T-helper 1 cell treated with Interleukin-12 subunit alpha and Interleukin-12 subunit beta and Interleukin-4 antibody, amounts not matched to agents 30 μg/mL and 1 μg/mL, for 36 hours (primary cell): ENCODE measurements at regions not wholly inside any gene's neighbourhood (a gene's known extent, or its start where the extent isn't known, plus 50 kb on each side); places are given as distances from the start of the nearest gene placed in this dataset.
A peak's percentile ranks its signal among the peaks of the same experiment; 100 is the strongest.
"Not testable (repeated sequence)": the region's sequence is repeated elsewhere in the genome, so short reads cannot be mapped to it uniquely, and the experiment has no call there.

Experiments used
- H3K27ac Mint-ChIP-seq: one replicate; pipeline ENCODE4 v1.8.0; 2021; ENCODE audit warnings: mild to moderate bottlenecking, mixed read lengths
- H3K27me3 Mint-ChIP-seq: one replicate; pipeline ENCODE4 v1.8.0; 2021; ENCODE audit warnings: low read depth, mixed read lengths
- H3K36me3 Mint-ChIP-seq: one replicate; pipeline ENCODE4 v1.8.0; 2021; ENCODE audit warnings: low read depth, mixed read lengths
- H3K4me1 Mint-ChIP-seq: one replicate; pipeline ENCODE4 v1.8.0; 2021; ENCODE audit warnings: low read depth, mixed read lengths
- H3K4me3 Mint-ChIP-seq: one replicate; pipeline ENCODE4 v1.8.0; 2021; ENCODE audit warnings: mild to moderate bottlenecking, moderate library complexity, mixed read lengths
- H3K9me3 Mint-ChIP-seq: one replicate; pipeline ENCODE4 v1.8.0; 2021; ENCODE audit warnings: mixed read lengths

- no peaks in the 10 kb centered on the region for H3K9me3 Mint-ChIP-seq
- no peak overlapping the region for H3K27ac Mint-ChIP-seq
- H3K4me3 Mint-ChIP-seq = no peak overlapping the region
- H3K27me3 Mint-ChIP-seq = peaks cover 4% of the 10 kb centered on the region
- H3K4me1 Mint-ChIP-seq = no peaks in the 10 kb centered on the region
- H3K36me3 Mint-ChIP-seq = no peaks in the 10 kb centered on the region
Measured at GRCh38 chr17:33696102-33696501, 403.0 kb upstream of the ASIC2 start.

GRCh38 chr17:33697557-33697956 is 404.5 kb upstream of the ASIC2 start:
- Mint-ChIP-seq H3K27ac (no peak overlapping the region), H3K36me3 (no peaks in the 10 kb centered on the region)

GRCh38 chr17:33701910-33702309 is 408.8 kb upstream of the ASIC2 start:
- Mint-ChIP-seq H3K4me1 (no peaks in the 10 kb centered on the region), H3K4me3 (no peak overlapping the region), H3K27me3 (peaks cover 4% of the 10 kb centered on the region), H3K27ac (no peak overlapping the region), H3K36me3 (no peaks in the 10 kb centered on the region), H3K9me3 (no peaks in the 10 kb centered on the region)

More at GRCh38 chr17:33697557-33697956, 404.5 kb upstream of the ASIC2 start:
- H3K9me3 Mint-ChIP-seq = no peaks in the 10 kb centered on the region
- peaks cover 4% of the 10 kb centered on the region for H3K27me3 Mint-ChIP-seq
- H3K4me1 Mint-ChIP-seq = no peaks in the 10 kb centered on the region
- no peak overlapping the region for H3K4me3 Mint-ChIP-seq

- Mint-ChIP-seq H3K36me3 (no peaks in the 10 kb centered on the region), H3K27ac (no peak overlapping the region), H3K4me1 (no peaks in the 10 kb centered on the region), H3K9me3 (no peaks in the 10 kb centered on the region), H3K27me3 (peaks cover 9% of the 10 kb centered on the region), H3K4me3 (no peak overlapping the region)
Measured at GRCh38 chr17:33704856-33705255, 411.8 kb upstream of the ASIC2 start.

- Mint-ChIP-seq H3K36me3 (no peaks in the 10 kb centered on the region), H3K9me3 (no peaks in the 10 kb centered on the region), H3K27me3 (peaks cover 9% of the 10 kb centered on the region), H3K27ac (no peak overlapping the region), H3K4me3 (no peak overlapping the region), H3K4me1 (no peaks in the 10 kb centered on the region)
Measured at GRCh38 chr17:33709881-33710280, 416.8 kb upstream of the ASIC2 start.

GRCh38 chr17:33712120-33712519 is 419.0 kb upstream of the ASIC2 start:
- Mint-ChIP-seq H3K4me1 (no peaks in the 10 kb centered on the region), H3K27me3 (peaks cover 9% of the 10 kb centered on the region), H3K27ac (no peak overlapping the region), H3K4me3 (no peak overlapping the region), H3K9me3 (no peaks in the 10 kb centered on the region), H3K36me3 (no peaks in the 10 kb centered on the region)

GRCh38 chr17:33716957-33717356 is 423.9 kb upstream of the ASIC2 start:
- Mint-ChIP-seq H3K4me1 (no peaks in the 10 kb centered on the region), H3K27ac (no peak overlapping the region), H3K4me3 (no peak overlapping the region), H3K9me3 (no peaks in the 10 kb centered on the region), H3K27me3 (no peaks in the 10 kb centered on the region), H3K36me3 (no peaks in the 10 kb centered on the region)

- not testable (repeated sequence) for H3K27me3 Mint-ChIP-seq, H3K27ac Mint-ChIP-seq, H3K9me3 Mint-ChIP-seq, H3K36me3 Mint-ChIP-seq, H3K4me3 Mint-ChIP-seq, H3K4me1 Mint-ChIP-seq
Measured at GRCh38 chr17:33723736-33724135, 430.6 kb upstream of the ASIC2 start.

- Mint-ChIP-seq H3K9me3 (no peaks in the 10 kb centered on the region), H3K27me3 (no peaks in the 10 kb centered on the region), H3K36me3 (no peaks in the 10 kb centered on the region), H3K4me1 (no peaks in the 10 kb centered on the region), H3K27ac (no peak overlapping the region), H3K4me3 (no peak overlapping the region)
Measured at GRCh38 chr17:33725675-33726271, 432.7 kb upstream of the ASIC2 start.

- Mint-ChIP-seq H3K4me3 (no peak overlapping the region), H3K36me3 (no peaks in the 10 kb centered on the region), H3K27ac (no peak overlapping the region), H3K9me3 (no peaks in the 10 kb centered on the region), H3K27me3 (no peaks in the 10 kb centered on the region), H3K4me1 (no peaks in the 10 kb centered on the region)
Measured at GRCh38 chr17:33730131-33730530, 437.0 kb upstream of the ASIC2 start.

GRCh38 chr17:33732116-33732515 is 439.0 kb upstream of the ASIC2 start:
- Mint-ChIP-seq H3K9me3 (no peaks in the 10 kb centered on the region), H3K27me3 (no peaks in the 10 kb centered on the region), H3K27ac (no peak overlapping the region), H3K4me1 (no peaks in the 10 kb centered on the region), H3K4me3 (no peak overlapping the region), H3K36me3 (no peaks in the 10 kb centered on the region)

- H3K27ac Mint-ChIP-seq = no peak overlapping the region
- no peaks in the 10 kb centered on the region for H3K4me1 Mint-ChIP-seq
- no peak overlapping the region for H3K4me3 Mint-ChIP-seq
- peaks cover 6% of the 10 kb centered on the region for H3K27me3 Mint-ChIP-seq
- H3K9me3 Mint-ChIP-seq = no peaks in the 10 kb centered on the region
- H3K36me3 Mint-ChIP-seq = no peaks in the 10 kb centered on the region
Measured at GRCh38 chr17:33739714-33740113, 446.6 kb upstream of the ASIC2 start.

GRCh38 chr17:33745047-33745760 is 452.1 kb upstream of the ASIC2 start:
- no peaks in the 10 kb centered on the region for H3K9me3 Mint-ChIP-seq
- no peaks in the 10 kb centered on the region for H3K4me1 Mint-ChIP-seq
- no peak overlapping the region for H3K4me3 Mint-ChIP-seq
- peaks cover 11% of the 10 kb centered on the region for H3K27me3 Mint-ChIP-seq
- H3K36me3 Mint-ChIP-seq = no peaks in the 10 kb centered on the region
- H3K27ac Mint-ChIP-seq = no peak overlapping the region

GRCh38 chr17:33749171-33749570 is 456.1 kb upstream of the ASIC2 start:
- H3K4me3 Mint-ChIP-seq = no peak overlapping the region
- no peaks in the 10 kb centered on the region for H3K9me3 Mint-ChIP-seq
- no peaks in the 10 kb centered on the region for H3K36me3 Mint-ChIP-seq
- no peak overlapping the region for H3K27ac Mint-ChIP-seq
- H3K27me3 Mint-ChIP-seq = peaks cover 27% of the 10 kb centered on the region
- peaks cover 5% of the 10 kb centered on the region for H3K4me1 Mint-ChIP-seq

- Mint-ChIP-seq H3K27ac (no peak overlapping the region), H3K36me3 (no peaks in the 10 kb centered on the region), H3K27me3 (peaks cover 20% of the 10 kb centered on the region), H3K9me3 (no peaks in the 10 kb centered on the region), H3K4me1 (peaks cover 5% of the 10 kb centered on the region), H3K4me3 (peak overlapping the region; percentile 5)
Measured at GRCh38 chr17:33750943-33751701, 458.0 kb upstream of the ASIC2 start.
